Transverse colon (tissue), 3 donors: ENCODE measurements at regions not wholly inside any gene's neighbourhood (a gene's known extent, or its start where the extent isn't known, plus 50 kb on each side); places are given as distances from the start of the nearest gene placed in this dataset.

Experiments used
- EP300 ChIP-seq: sonication (generic); formaldehyde crosslinking; IDR thresholded peaks from one replicate; pipeline ENCODE4 v1.6.1; 2017; ENCODE audit warnings: antibody characterized with exemption, low read depth
- TF ChIP-seq, protein P1 (sequence below), 5 experiments: fragments of 200-600 bp in 3 of 5; fragments of 450-650 bp in 2 of 5; sonication (generic) in 3 of 5; IDR thresholded peaks; 1 replicate in 2 of 5; 2 replicates in 3 of 5; pipeline ENCODE4 v1.5.1; 2016 to 2017; ENCODE audit warnings: antibody characterized with exemption in 5 of 5, inconsistent platforms in 3 of 5, mild to moderate bottlenecking in 2 of 5, moderate library complexity in 1 of 5

DNA sequence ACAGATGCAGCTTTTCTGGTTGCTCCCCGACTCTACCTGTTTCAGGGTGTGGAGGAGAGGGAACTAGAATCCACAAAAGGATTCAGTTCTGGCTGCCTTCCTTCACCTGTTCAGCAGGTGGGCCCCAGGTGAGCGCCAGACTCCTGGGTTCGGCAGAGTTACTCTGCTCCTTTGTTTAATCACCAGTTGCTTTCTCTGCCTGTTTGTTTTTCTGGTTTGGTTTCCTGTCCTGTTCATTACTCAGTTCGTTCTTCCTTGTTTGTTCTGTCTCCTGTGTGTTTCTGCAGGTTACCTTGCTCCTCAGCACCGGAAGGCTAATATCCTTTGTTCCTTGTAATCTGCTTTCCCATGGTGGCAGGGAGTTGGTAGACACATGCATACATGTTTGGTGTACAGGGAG is 508.5 kb upstream of the ATP11B start:
- TF ChIP-seq, protein P1, sequence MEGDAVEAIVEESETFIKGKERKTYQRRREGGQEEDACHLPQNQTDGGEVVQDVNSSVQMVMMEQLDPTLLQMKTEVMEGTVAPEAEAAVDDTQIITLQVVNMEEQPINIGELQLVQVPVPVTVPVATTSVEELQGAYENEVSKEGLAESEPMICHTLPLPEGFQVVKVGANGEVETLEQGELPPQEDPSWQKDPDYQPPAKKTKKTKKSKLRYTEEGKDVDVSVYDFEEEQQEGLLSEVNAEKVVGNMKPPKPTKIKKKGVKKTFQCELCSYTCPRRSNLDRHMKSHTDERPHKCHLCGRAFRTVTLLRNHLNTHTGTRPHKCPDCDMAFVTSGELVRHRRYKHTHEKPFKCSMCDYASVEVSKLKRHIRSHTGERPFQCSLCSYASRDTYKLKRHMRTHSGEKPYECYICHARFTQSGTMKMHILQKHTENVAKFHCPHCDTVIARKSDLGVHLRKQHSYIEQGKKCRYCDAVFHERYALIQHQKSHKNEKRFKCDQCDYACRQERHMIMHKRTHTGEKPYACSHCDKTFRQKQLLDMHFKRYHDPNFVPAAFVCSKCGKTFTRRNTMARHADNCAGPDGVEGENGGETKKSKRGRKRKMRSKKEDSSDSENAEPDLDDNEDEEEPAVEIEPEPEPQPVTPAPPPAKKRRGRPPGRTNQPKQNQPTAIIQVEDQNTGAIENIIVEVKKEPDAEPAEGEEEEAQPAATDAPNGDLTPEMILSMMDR (IDR thresholded peaks at IDR 0.05) = no peak
- no peak for TF ChIP-seq EP300
